ENCODE measurements at regions not wholly inside any gene's neighbourhood (a gene's known extent, or its start where the extent isn't known, plus 50 kb on each side); places are given as distances from the start of the nearest gene placed in this dataset.

GRCh38 chr15:87135109-87135508 lies 1055.4 kb downstream of the AGBL1 start (continued):
- TF ChIP-seq, protein P1, sequence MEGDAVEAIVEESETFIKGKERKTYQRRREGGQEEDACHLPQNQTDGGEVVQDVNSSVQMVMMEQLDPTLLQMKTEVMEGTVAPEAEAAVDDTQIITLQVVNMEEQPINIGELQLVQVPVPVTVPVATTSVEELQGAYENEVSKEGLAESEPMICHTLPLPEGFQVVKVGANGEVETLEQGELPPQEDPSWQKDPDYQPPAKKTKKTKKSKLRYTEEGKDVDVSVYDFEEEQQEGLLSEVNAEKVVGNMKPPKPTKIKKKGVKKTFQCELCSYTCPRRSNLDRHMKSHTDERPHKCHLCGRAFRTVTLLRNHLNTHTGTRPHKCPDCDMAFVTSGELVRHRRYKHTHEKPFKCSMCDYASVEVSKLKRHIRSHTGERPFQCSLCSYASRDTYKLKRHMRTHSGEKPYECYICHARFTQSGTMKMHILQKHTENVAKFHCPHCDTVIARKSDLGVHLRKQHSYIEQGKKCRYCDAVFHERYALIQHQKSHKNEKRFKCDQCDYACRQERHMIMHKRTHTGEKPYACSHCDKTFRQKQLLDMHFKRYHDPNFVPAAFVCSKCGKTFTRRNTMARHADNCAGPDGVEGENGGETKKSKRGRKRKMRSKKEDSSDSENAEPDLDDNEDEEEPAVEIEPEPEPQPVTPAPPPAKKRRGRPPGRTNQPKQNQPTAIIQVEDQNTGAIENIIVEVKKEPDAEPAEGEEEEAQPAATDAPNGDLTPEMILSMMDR (IDR thresholded peaks at IDR 0.05; ENCODE audit: poor library complexity, severe bottlenecking), result no peak
- no peak for TF ChIP-seq POLR2AphosphoS5 (IDR thresholded peaks at IDR 0.05)

GRCh38 chr15:87133704-87134103 lies 1054.0 kb downstream of the AGBL1 start:
- H3K9me2 ChIP-seq (ENCODE audit: insufficient read depth, low read length), result no peaks in the 10 kb centered on the region
- H3K27me3 ChIP-seq (ENCODE audit: insufficient read depth, low read depth, low read length), result no peaks in the 10 kb centered on the region
- no peaks in the 10 kb centered on the region for H3F3A ChIP-seq (ENCODE audit: insufficient read depth, low read length, poor library complexity, severe bottlenecking)
- no peaks in the 10 kb centered on the region for H3K9me3 ChIP-seq (ENCODE audit: low read length)
- H3K36me3 ChIP-seq (ENCODE audit: insufficient read depth, low read length), result no peaks in the 10 kb centered on the region
- H4K20me1 ChIP-seq (ENCODE audit: insufficient read depth), result no peaks in the 10 kb centered on the region
- H3K9ac ChIP-seq (ENCODE audit: low read length), result no peak overlapping the region
- no peak overlapping the region for H3K4me2 ChIP-seq (ENCODE audit: low read length)
- TF ChIP-seq TAF1 (IDR thresholded peaks at IDR 0.05; ENCODE audit: low read depth) (no peak), POLR2AphosphoS5 (IDR thresholded peaks at IDR 0.05) (no peak), EZH2 (IDR thresholded peaks at IDR 0.05; ENCODE audit: borderline replicate concordance, insufficient read depth, low read length, poor library complexity, severe bottlenecking) (no peak), REST (IDR thresholded peaks at IDR 0.05; ENCODE audit: borderline replicate concordance) (no peak), MXI1 (conservative IDR thresholded peaks at IDR 0.05; ENCODE audit: poor library complexity, severe bottlenecking) (no peak), RAD21 (conservative IDR thresholded peaks at IDR 0.05) (no peak), EP300 (conservative IDR thresholded peaks at IDR 0.05; ENCODE audit: poor library complexity, severe bottlenecking) (no peak), SMC3 (conservative IDR thresholded peaks at IDR 0.05; ENCODE audit: poor library complexity) (no peak)
- TF ChIP-seq, protein P1 (IDR thresholded peaks at IDR 0.05; ENCODE audit: poor library complexity, severe bottlenecking), result no peak
- no peak overlapping the region for H3K4me3 ChIP-seq (ENCODE audit: low read length)
- no peak overlapping the region for H3K27ac ChIP-seq (ENCODE audit: low read length)
- H3K79me2 ChIP-seq (replicated peaks; ENCODE audit: insufficient read depth, low read length), result no peaks in the 10 kb centered on the region
- H2AFZ ChIP-seq (ENCODE audit: low read depth, low read length), result no peak overlapping the region

DNA sequence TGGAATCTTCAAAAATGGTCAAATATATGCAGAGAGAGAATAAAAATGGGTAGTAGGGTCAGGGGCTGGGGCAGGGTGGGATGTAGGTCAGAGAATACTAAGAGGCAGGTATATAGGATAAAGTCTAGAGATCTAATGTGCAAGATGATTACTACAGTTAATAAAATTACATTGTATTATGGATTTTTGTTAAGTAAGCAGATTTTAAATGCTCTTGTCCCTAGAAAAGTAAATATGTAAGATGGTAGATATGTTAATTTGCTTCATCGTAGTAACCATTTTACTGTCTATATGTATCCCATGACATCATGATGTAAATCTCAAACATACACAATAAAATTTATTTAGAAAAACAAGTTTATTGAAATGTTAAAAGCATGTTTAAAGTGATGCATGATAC lies 1051.4 kb downstream of the AGBL1 start:
- no peak overlapping the region for H3K9ac ChIP-seq (ENCODE audit: low read length)
- H3K27me3 ChIP-seq (ENCODE audit: insufficient read depth, low read depth, low read length), result no peaks in the 10 kb centered on the region
- H3F3A ChIP-seq (ENCODE audit: insufficient read depth, low read length, poor library complexity, severe bottlenecking), result no peaks in the 10 kb centered on the region
- H4K20me1 ChIP-seq (ENCODE audit: insufficient read depth), result no peaks in the 10 kb centered on the region
- no peak overlapping the region for H2AFZ ChIP-seq (ENCODE audit: low read depth, low read length)
- no peaks in the 10 kb centered on the region for H3K79me2 ChIP-seq (replicated peaks; ENCODE audit: insufficient read depth, low read length)
- H3K9me2 ChIP-seq (ENCODE audit: insufficient read depth, low read length), result no peaks in the 10 kb centered on the region
- TF ChIP-seq SMC3 (conservative IDR thresholded peaks at IDR 0.05; ENCODE audit: poor library complexity) (no peak), REST (IDR thresholded peaks at IDR 0.05; ENCODE audit: borderline replicate concordance) (no peak), POLR2AphosphoS5 (IDR thresholded peaks at IDR 0.05) (no peak), EP300 (conservative IDR thresholded peaks at IDR 0.05; ENCODE audit: poor library complexity, severe bottlenecking) (no peak), TAF1 (IDR thresholded peaks at IDR 0.05; ENCODE audit: low read depth) (no peak), MXI1 (conservative IDR thresholded peaks at IDR 0.05; ENCODE audit: poor library complexity, severe bottlenecking) (no peak), RAD21 (conservative IDR thresholded peaks at IDR 0.05) (no peak), EZH2 (IDR thresholded peaks at IDR 0.05; ENCODE audit: borderline replicate concordance, insufficient read depth, low read length, poor library complexity, severe bottlenecking) (no peak)
- TF ChIP-seq, protein P1 (IDR thresholded peaks at IDR 0.05; ENCODE audit: poor library complexity, severe bottlenecking), result no peak
- no peaks in the 10 kb centered on the region for H3K36me3 ChIP-seq (ENCODE audit: insufficient read depth, low read length)
- no peak overlapping the region for H3K4me2 ChIP-seq (ENCODE audit: low read length)
- H3K27ac ChIP-seq (ENCODE audit: low read length), result no peak overlapping the region
- H3K4me3 ChIP-seq (ENCODE audit: low read length), result no peak overlapping the region
- H3K9me3 ChIP-seq (ENCODE audit: low read length), result no peaks in the 10 kb centered on the region

All from neural cell (in vitro differentiated cells).